ENCODE measurements at regions not wholly inside any gene's neighbourhood (a gene's known extent, or its start where the extent isn't known, plus 50 kb on each side); places are given as distances from the start of the nearest gene placed in this dataset.

- no peak overlapping the region for H3K4me3 ChIP-seq (ENCODE audit: low read depth in 1 of 5, low read length in 5 of 5)
- no peaks in the 10 kb centered on the region for H3K27me3 ChIP-seq (ENCODE audit: control insufficient read depth in 5 of 5, insufficient read depth in 4 of 5, low read length in 5 of 5)
- H3K27ac ChIP-seq (ENCODE audit: low read depth, low read length), result no peak overlapping the region
- H3K9ac ChIP-seq (ENCODE audit: low read length in 5 of 5), result no peak overlapping the region
- H3K36me3 ChIP-seq (ENCODE audit: control insufficient read depth in 5 of 5, insufficient read depth in 5 of 5, low read length in 5 of 5), result no peaks in the 10 kb centered on the region
- H3K9me3 ChIP-seq (ENCODE audit: control insufficient read depth in 5 of 5, low read length in 5 of 5), result peaks cover 0 to 6% (median 0%) of the 10 kb centered on the region in 5 donors
- no peaks in the 10 kb centered on the region for H3K4me1 ChIP-seq (ENCODE audit: control insufficient read depth in 5 of 5, insufficient read depth in 5 of 5, low read length in 5 of 5)
Observed at GRCh38 chr3:5567113-5567512, 379.6 kb downstream of the EDEM1 start.

- Histone ChIP-seq H3K27ac (ENCODE audit: low read depth, low read length) (no peak overlapping the region), H3K36me3 (ENCODE audit: control insufficient read depth in 5 of 5, insufficient read depth in 5 of 5, low read length in 5 of 5) (no peaks in the 10 kb centered on the region), H3K4me1 (ENCODE audit: control insufficient read depth in 5 of 5, insufficient read depth in 5 of 5, low read length in 5 of 5) (no peaks in the 10 kb centered on the region), H3K4me3 (ENCODE audit: low read depth in 1 of 5, low read length in 5 of 5) (no peak overlapping the region), H3K9ac (ENCODE audit: low read length in 5 of 5) (no peak overlapping the region), H3K27me3 (ENCODE audit: control insufficient read depth in 5 of 5, insufficient read depth in 4 of 5, low read length in 5 of 5) (no peaks in the 10 kb centered on the region), H3K9me3 (ENCODE audit: control insufficient read depth in 5 of 5, low read length in 5 of 5) (peaks cover 0 to 6% (median 0%) of the 10 kb centered on the region in 5 donors)
Observed at GRCh38 chr3:5568451-5568850, 380.9 kb downstream of the EDEM1 start.

GRCh38 chr3:5569152-5569551 lies 381.6 kb downstream of the EDEM1 start:
- Histone ChIP-seq H3K27me3 (ENCODE audit: control insufficient read depth in 5 of 5, insufficient read depth in 4 of 5, low read length in 5 of 5) (no peaks in the 10 kb centered on the region), H3K9me3 (ENCODE audit: control insufficient read depth in 5 of 5, low read length in 5 of 5) (peaks cover 0 to 6% (median 0%) of the 10 kb centered on the region in 5 donors), H3K9ac (ENCODE audit: low read length in 5 of 5) (no peak overlapping the region), H3K36me3 (ENCODE audit: control insufficient read depth in 5 of 5, insufficient read depth in 5 of 5, low read length in 5 of 5) (no peaks in the 10 kb centered on the region), H3K4me3 (ENCODE audit: low read depth in 1 of 5, low read length in 5 of 5) (no peak overlapping the region), H3K4me1 (ENCODE audit: control insufficient read depth in 5 of 5, insufficient read depth in 5 of 5, low read length in 5 of 5) (no peaks in the 10 kb centered on the region), H3K27ac (ENCODE audit: low read depth, low read length) (no peak overlapping the region)

- H3K9ac ChIP-seq (ENCODE audit: low read length in 5 of 5), result no peak overlapping the region
- no peak overlapping the region for H3K27ac ChIP-seq (ENCODE audit: low read depth, low read length)
- peaks cover 0 to 9% (median 0%) of the 10 kb centered on the region in 5 donors for H3K4me1 ChIP-seq (ENCODE audit: control insufficient read depth in 5 of 5, insufficient read depth in 5 of 5, low read length in 5 of 5)
- no peak overlapping the region for H3K4me3 ChIP-seq (ENCODE audit: low read depth in 1 of 5, low read length in 5 of 5)
- peaks cover 0 to 4% (median 0%) of the 10 kb centered on the region in 5 donors for H3K9me3 ChIP-seq (ENCODE audit: control insufficient read depth in 5 of 5, low read length in 5 of 5)
- no peaks in the 10 kb centered on the region for H3K36me3 ChIP-seq (ENCODE audit: control insufficient read depth in 5 of 5, insufficient read depth in 5 of 5, low read length in 5 of 5)
- no peaks in the 10 kb centered on the region for H3K27me3 ChIP-seq (ENCODE audit: control insufficient read depth in 5 of 5, insufficient read depth in 4 of 5, low read length in 5 of 5)
Observed at GRCh38 chr3:5572168-5572567, 384.7 kb downstream of the EDEM1 start.

GRCh38 chr3:5576277-5577011 lies 388.9 kb downstream of the EDEM1 start:
- H3K36me3 ChIP-seq (ENCODE audit: control insufficient read depth in 5 of 5, insufficient read depth in 5 of 5, low read length in 5 of 5), result no peaks in the 10 kb centered on the region
- no peaks in the 10 kb centered on the region for H3K27me3 ChIP-seq (ENCODE audit: control insufficient read depth in 5 of 5, insufficient read depth in 4 of 5, low read length in 5 of 5)
- H3K9me3 ChIP-seq (ENCODE audit: control insufficient read depth in 5 of 5, low read length in 5 of 5), result no peaks in the 10 kb centered on the region
- no peak overlapping the region for H3K9ac ChIP-seq (ENCODE audit: low read length in 5 of 5)
- H3K27ac ChIP-seq (ENCODE audit: low read depth, low read length), result no peak overlapping the region
- peaks cover 0 to 9% (median 0%) of the 10 kb centered on the region in 5 donors for H3K4me1 ChIP-seq (ENCODE audit: control insufficient read depth in 5 of 5, insufficient read depth in 5 of 5, low read length in 5 of 5)
- no peak overlapping the region for H3K4me3 ChIP-seq (ENCODE audit: low read depth in 1 of 5, low read length in 5 of 5)

- H3K36me3 ChIP-seq (ENCODE audit: control insufficient read depth in 5 of 5, insufficient read depth in 5 of 5, low read length in 5 of 5), result no peaks in the 10 kb centered on the region
- H3K27ac ChIP-seq (ENCODE audit: low read depth, low read length), result no peak overlapping the region
- H3K27me3 ChIP-seq (ENCODE audit: control insufficient read depth in 5 of 5, insufficient read depth in 4 of 5, low read length in 5 of 5), result no peaks in the 10 kb centered on the region
- peaks cover 0 to 9% (median 2%) of the 10 kb centered on the region in 5 donors for H3K4me1 ChIP-seq (ENCODE audit: control insufficient read depth in 5 of 5, insufficient read depth in 5 of 5, low read length in 5 of 5)
- H3K9ac ChIP-seq (ENCODE audit: low read length in 5 of 5), result no peak overlapping the region
- no peaks in the 10 kb centered on the region for H3K9me3 ChIP-seq (ENCODE audit: control insufficient read depth in 5 of 5, low read length in 5 of 5)
- H3K4me3 ChIP-seq (ENCODE audit: low read depth in 1 of 5, low read length in 5 of 5), result no peak overlapping the region
Observed at GRCh38 chr3:5579139-5579602, 391.7 kb downstream of the EDEM1 start.

GRCh38 chr3:5579946-5580345 lies 392.4 kb downstream of the EDEM1 start:
- H3K4me1 ChIP-seq (ENCODE audit: control insufficient read depth in 5 of 5, insufficient read depth in 5 of 5, low read length in 5 of 5), result peaks cover 0 to 9% (median 2%) of the 10 kb centered on the region in 5 donors
- H3K9ac ChIP-seq (ENCODE audit: low read length in 5 of 5), result no peak overlapping the region
- no peak overlapping the region for H3K27ac ChIP-seq (ENCODE audit: low read depth, low read length)
- no peak overlapping the region for H3K4me3 ChIP-seq (ENCODE audit: low read depth in 1 of 5, low read length in 5 of 5)
- no peaks in the 10 kb centered on the region for H3K27me3 ChIP-seq (ENCODE audit: control insufficient read depth in 5 of 5, insufficient read depth in 4 of 5, low read length in 5 of 5)
- no peaks in the 10 kb centered on the region for H3K9me3 ChIP-seq (ENCODE audit: control insufficient read depth in 5 of 5, low read length in 5 of 5)
- H3K36me3 ChIP-seq (ENCODE audit: control insufficient read depth in 5 of 5, insufficient read depth in 5 of 5, low read length in 5 of 5), result no peaks in the 10 kb centered on the region

- H3K9ac ChIP-seq (ENCODE audit: low read length in 5 of 5), result no peak overlapping the region
- H3K27ac ChIP-seq (ENCODE audit: low read depth, low read length), result no peak overlapping the region
- no peaks in the 10 kb centered on the region for H3K9me3 ChIP-seq (ENCODE audit: control insufficient read depth in 5 of 5, low read length in 5 of 5)
- no peaks in the 10 kb centered on the region for H3K27me3 ChIP-seq (ENCODE audit: control insufficient read depth in 5 of 5, insufficient read depth in 4 of 5, low read length in 5 of 5)
- no peaks in the 10 kb centered on the region for H3K36me3 ChIP-seq (ENCODE audit: control insufficient read depth in 5 of 5, insufficient read depth in 5 of 5, low read length in 5 of 5)
- peaks cover 0 to 9% (median 2%) of the 10 kb centered on the region in 5 donors for H3K4me1 ChIP-seq (ENCODE audit: control insufficient read depth in 5 of 5, insufficient read depth in 5 of 5, low read length in 5 of 5)
- no peak overlapping the region for H3K4me3 ChIP-seq (ENCODE audit: low read depth in 1 of 5, low read length in 5 of 5)
Observed at GRCh38 chr3:5580826-5581225, 393.3 kb downstream of the EDEM1 start.

- Histone ChIP-seq H3K9ac (ENCODE audit: low read length in 5 of 5) (no peak overlapping the region), H3K27me3 (ENCODE audit: control insufficient read depth in 5 of 5, insufficient read depth in 4 of 5, low read length in 5 of 5) (no peaks in the 10 kb centered on the region), H3K9me3 (ENCODE audit: control insufficient read depth in 5 of 5, low read length in 5 of 5) (no peaks in the 10 kb centered on the region), H3K4me3 (ENCODE audit: low read depth in 1 of 5, low read length in 5 of 5) (no peak overlapping the region), H3K4me1 (ENCODE audit: control insufficient read depth in 5 of 5, insufficient read depth in 5 of 5, low read length in 5 of 5) (peaks cover 0 to 4% (median 1%) of the 10 kb centered on the region in 5 donors), H3K27ac (ENCODE audit: low read depth, low read length) (no peak overlapping the region), H3K36me3 (ENCODE audit: control insufficient read depth in 5 of 5, insufficient read depth in 5 of 5, low read length in 5 of 5) (no peaks in the 10 kb centered on the region)
Observed at GRCh38 chr3:5581743-5582142, 394.2 kb downstream of the EDEM1 start.

- peak overlapping the region in 2 of 5 donors; percentile 3 to 30 for H3K4me3 ChIP-seq (ENCODE audit: low read depth in 1 of 5, low read length in 5 of 5)
- no peak overlapping the region for H3K27ac ChIP-seq (ENCODE audit: low read depth, low read length)
- no peak overlapping the region for H3K9ac ChIP-seq (ENCODE audit: low read length in 5 of 5)
- peaks cover 0 to 4% (median 0%) of the 10 kb centered on the region in 5 donors for H3K4me1 ChIP-seq (ENCODE audit: control insufficient read depth in 5 of 5, insufficient read depth in 5 of 5, low read length in 5 of 5)
- H3K27me3 ChIP-seq (ENCODE audit: control insufficient read depth in 5 of 5, insufficient read depth in 4 of 5, low read length in 5 of 5), result no peaks in the 10 kb centered on the region
- H3K36me3 ChIP-seq (ENCODE audit: control insufficient read depth in 5 of 5, insufficient read depth in 5 of 5, low read length in 5 of 5), result no peaks in the 10 kb centered on the region
- H3K9me3 ChIP-seq (ENCODE audit: control insufficient read depth in 5 of 5, low read length in 5 of 5), result no peaks in the 10 kb centered on the region
Observed at GRCh38 chr3:5583920-5584319, 396.4 kb downstream of the EDEM1 start.
